H1 (cell line): ENCODE measurements at regions not wholly inside any gene's neighbourhood (a gene's known extent, or its start where the extent isn't known, plus 50 kb on each side); places are given as distances from the start of the nearest gene placed in this dataset.
A peak's percentile ranks its signal among the peaks of the same experiment; 100 is the strongest.

Source experiments
- CTCF ChIA-PET: fragments of 300-600 bp; sonication (Branson Sonifier 250); formaldehyde crosslinking; loops from one replicate; lab custom pipeline; 2021; ENCODE audit not compliant: partially characterized antibody; lab: Charles Lee
- POLR2A ChIA-PET: fragments of 300-600 bp; sonication (Branson Sonifier 250); formaldehyde crosslinking; loops from one replicate; lab custom pipeline; 2021; ENCODE audit warnings: inconsistent platforms; ENCODE audit not compliant: partially characterized antibody; lab: Charles Lee
- DNase-seq, 2 experiments: peaks; one replicate each; pipeline versions ENCODE4 v3.0.0 to v3.0.0-alpha.2; 2010 to 2022; ENCODE audit warnings: low spot score in 2 of 2, low read depth in 1 of 2, mixed read lengths in 1 of 2
- FAIRE-seq: peaks from 2 replicates; lab custom pipeline; 2011; peaks lifted over from hg19 to GRCh38; lab: Jason Lieb, UNC
- H2AFZ ChIP-seq: 2 replicates; pipeline ENCODE4 v1.8.1; 2012; ENCODE audit warnings: low read length, inconsistent platforms
- H2AK5ac ChIP-seq: 2 replicates; pipeline ENCODE4 v1.6.1; 2013; ENCODE audit warnings: low read depth, low read length
- H2BK120ac ChIP-seq: replicated peaks from 2 replicates; pipeline ENCODE3; 2013; ENCODE audit warnings: low read depth, low read length, inconsistent platforms
- H2BK12ac ChIP-seq: 2 replicates; pipeline ENCODE4 v1.6.1; 2013; ENCODE audit warnings: low read depth, low read length
- H2BK15ac ChIP-seq: 2 replicates; pipeline ENCODE4 v1.6.1; 2013; ENCODE audit warnings: low read length
- H2BK20ac ChIP-seq: 2 replicates; pipeline ENCODE4 v1.6.1; 2013; ENCODE audit warnings: low read length
- H2BK5ac ChIP-seq: 2 replicates; pipeline ENCODE4 v1.6.1; 2013; ENCODE audit warnings: low read depth, low read length
- H3K14ac ChIP-seq: 2 replicates; pipeline ENCODE4 v1.6.1; 2013; ENCODE audit warnings: inconsistent platforms; ENCODE audit not compliant: insufficient read length
- H3K18ac ChIP-seq: 2 replicates; pipeline ENCODE4 v1.6.1; 2013; ENCODE audit warnings: low read length; ENCODE audit errors: extremely low read depth
- H3K23ac ChIP-seq: 2 replicates; pipeline ENCODE4 v1.6.1; 2013; ENCODE audit warnings: inconsistent platforms; ENCODE audit not compliant: insufficient read length
- H3K23me2 ChIP-seq: 2 replicates; pipeline ENCODE4 v1.6.1; 2013; ENCODE audit warnings: low read depth, low read length
- H3K27ac ChIP-seq: 2 replicates; pipeline ENCODE4 v1.6.1; 2011; ENCODE audit warnings: low read depth, low read length, inconsistent platforms
- H3K27me3 ChIP-seq, 4 experiments: replicated peaks in 1 of 4; 1 replicate in 1 of 4; 2 replicates in 3 of 4; pipeline versions ENCODE4 v1.6.1 to v1.8.1; 2011 to 2013; ENCODE audit warnings: low read length in 3 of 4, mild to moderate bottlenecking in 3 of 4, inconsistent platforms in 2 of 4, mixed read lengths in 2 of 4, moderate library complexity in 1 of 4; ENCODE audit not compliant: control insufficient read depth in 3 of 4, insufficient read depth in 3 of 4; ENCODE audit errors: extremely low read depth in 1 of 4
- H3K36me3 ChIP-seq, 4 experiments: 2 replicates each; pipeline versions ENCODE4 v1.6.1 to v1.8.1; 2011 to 2013; ENCODE audit warnings: mild to moderate bottlenecking in 4 of 4, low read length in 3 of 4, moderate library complexity in 2 of 4, control low read depth in 1 of 4, inconsistent platforms in 1 of 4; ENCODE audit not compliant: insufficient read depth in 4 of 4, control insufficient read depth in 2 of 4
- H3K4ac ChIP-seq: replicated peaks from 2 replicates; pipeline ENCODE3; 2013; ENCODE audit warnings: low read length, low read depth, mixed read lengths, inconsistent platforms; ENCODE audit not compliant: insufficient read length
- H3K4me1 ChIP-seq, 4 experiments: replicated peaks in 1 of 4; 1 replicate in 1 of 4; 2 replicates in 3 of 4; pipeline versions ENCODE4 v1.6.1 to v1.8.1; 2011 to 2013; ENCODE audit warnings: low read length in 3 of 4, inconsistent platforms in 2 of 4, mixed read lengths in 1 of 4; ENCODE audit not compliant: insufficient read depth in 4 of 4, control insufficient read depth in 3 of 4
- H3K4me2 ChIP-seq, 2 experiments: 2 replicates each; pipeline versions ENCODE4 v1.6.1 to v1.8.1; 2011 to 2013; ENCODE audit warnings: low read depth in 2 of 2, low read length in 2 of 2, control low read depth in 1 of 2, inconsistent platforms in 1 of 2, mild to moderate bottlenecking in 1 of 2; ENCODE audit not compliant: insufficient read depth in 1 of 2
- H3K4me3 ChIP-seq, 4 experiments: fragments of 200-600, 300-600 bp in 1 of 4; sonication (generic), shearing (Covaris generic), sonication (Bioruptor Twin) in 1 of 4; 2 replicates each; pipeline versions ENCODE4 v1.5.1 to v1.8.1; 2011 to 2016; ENCODE audit warnings: low read length in 4 of 4, low read depth in 3 of 4, control low read depth in 2 of 4, inconsistent platforms in 2 of 4, mild to moderate bottlenecking in 2 of 4, mixed read lengths in 1 of 4, moderate library complexity in 1 of 4; ENCODE audit not compliant: insufficient read depth in 2 of 4; ENCODE audit errors: extremely low read depth in 1 of 4
- H3K56ac ChIP-seq: replicated peaks from 2 replicates; pipeline ENCODE3; 2013; ENCODE audit warnings: low read depth, mild to moderate bottlenecking, mixed read lengths, low read length, inconsistent platforms; ENCODE audit not compliant: insufficient read length
- H3K79me1 ChIP-seq: 2 replicates; pipeline ENCODE4 v1.6.1; 2013; ENCODE audit warnings: low read depth, low read length, control low read depth
- H3K79me2 ChIP-seq, 2 experiments: 2 replicates each; pipeline versions ENCODE4 v1.6.1 to v1.8.1; 2012 to 2013; ENCODE audit warnings: low read length in 2 of 2, mild to moderate bottlenecking in 2 of 2, inconsistent platforms in 1 of 2; ENCODE audit not compliant: insufficient read depth in 2 of 2, control insufficient read depth in 1 of 2
- H3K9ac ChIP-seq, 4 experiments: replicated peaks in 1 of 4; 1 replicate in 1 of 4; 2 replicates in 3 of 4; pipeline versions ENCODE4 v1.6.1 to v1.8.1; 2011 to 2013; ENCODE audit warnings: low read depth in 3 of 4, low read length in 3 of 4, control low read depth in 2 of 4, mild to moderate bottlenecking in 2 of 4, moderate library complexity in 2 of 4, inconsistent platforms in 1 of 4; ENCODE audit errors: extremely low read depth in 1 of 4
- H3K9me3 ChIP-seq, 2 experiments: 2 replicates each; pipeline versions ENCODE4 v1.6.1 to v1.8.1; 2012 to 2013; ENCODE audit warnings: mild to moderate bottlenecking in 2 of 2, moderate library complexity in 2 of 2, control low read depth in 1 of 2, inconsistent platforms in 1 of 2, low read depth in 1 of 2, low read length in 1 of 2, mixed read lengths in 1 of 2; ENCODE audit not compliant: insufficient read depth in 2 of 2
- H4K20me1 ChIP-seq, 2 experiments: replicated peaks in 1 of 2; 2 replicates each; pipeline versions ENCODE3 to v1.8.1; 2011 to 2013; ENCODE audit warnings: inconsistent platforms in 2 of 2, low read length in 2 of 2, mild to moderate bottlenecking in 1 of 2; ENCODE audit not compliant: insufficient read depth in 2 of 2, control insufficient read depth in 1 of 2
- H4K5ac ChIP-seq: 2 replicates; pipeline ENCODE4 v1.6.1; 2013; ENCODE audit warnings: low read length, low read depth, mixed read lengths, inconsistent platforms; ENCODE audit not compliant: insufficient read length
- H4K8ac ChIP-seq: 2 replicates; pipeline ENCODE4 v1.8.0; 2013; ENCODE audit warnings: mild to moderate bottlenecking, moderate library complexity, low read length, inconsistent platforms; ENCODE audit not compliant: insufficient read depth; ENCODE audit errors: extremely low read depth
- H4K91ac ChIP-seq: replicated peaks from 2 replicates; pipeline ENCODE3; 2013; ENCODE audit warnings: low read length, mixed read lengths, inconsistent platforms; ENCODE audit not compliant: insufficient read length
- EP300 ChIP-seq, 2 experiments: IDR thresholded peaks; 1 replicate in 1 of 2; 2 replicates in 1 of 2; pipeline ENCODE4 v1.6.1; 2011 to 2012; ENCODE audit warnings: low read depth in 2 of 2, low read length in 2 of 2, mild to moderate bottlenecking in 2 of 2, borderline replicate concordance in 1 of 2, inconsistent platforms in 1 of 2, moderate library complexity in 1 of 2
- RAD21 ChIP-seq, 2 experiments: IDR thresholded peaks in 1 of 2; conservative IDR thresholded peaks in 1 of 2; 2 replicates each; pipeline ENCODE4 v1.6.1; 2011; ENCODE audit warnings: low read depth in 2 of 2, low read length in 2 of 2, improper control_type of control experiment in 1 of 2, inconsistent platforms in 1 of 2, mild to moderate bottlenecking in 1 of 2, moderate library complexity in 1 of 2
- WGBS, 2 experiments: shearing (Covaris generic) in 1 of 2; methylation state at CpG; one replicate each; pipeline versions ENCODE4 v1.1.6 to v1.1.7; 2013 to 2015; ENCODE audit warnings: low lambda C conversion rate in 2 of 2, mixed read lengths in 2 of 2, inconsistent platforms in 1 of 2, low coverage in 1 of 2, missing lambda C conversion rate in 1 of 2; ENCODE audit not compliant: insufficient replicate concordance in 2 of 2, insufficient coverage in 1 of 2, insufficient read length in 1 of 2; ENCODE audit errors: extremely low coverage in 1 of 2, missing lambda C conversion rate in 1 of 2; 5-methylcytosine and 5-hydroxymethylcytosine counted together

DNA sequence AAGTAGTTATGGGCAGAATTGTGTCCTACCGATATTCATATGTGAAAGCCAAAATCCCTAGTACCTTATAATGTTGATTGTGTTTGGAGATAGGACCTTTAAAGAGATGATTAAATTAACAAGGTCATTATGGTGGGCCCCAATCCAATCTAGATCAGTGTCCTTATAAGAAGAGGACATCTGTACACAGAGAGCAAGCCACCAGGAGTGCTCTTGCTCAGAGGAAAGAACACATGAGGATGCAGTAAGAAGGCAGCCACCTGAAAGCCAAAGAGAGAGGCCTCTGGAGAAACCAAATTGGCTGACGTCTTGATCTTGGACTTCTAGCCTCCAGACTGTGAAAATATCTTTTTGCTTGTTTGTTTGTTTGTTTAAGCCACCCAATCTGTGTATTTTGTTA, 1290.8 kb upstream of the PABPC4L start:
- DNase-seq (no peak), FAIRE-seq (no peak)
- POLR2A ChIA-PET = no interaction called here
- CTCF ChIA-PET = no interaction called here
- no peak overlapping the region for H3K23ac ChIP-seq
- no peak overlapping the region for H4K8ac ChIP-seq
- no peaks in the 10 kb centered on the region for H4K20me1 ChIP-seq
- H3K4me3 ChIP-seq = no peak overlapping the region
- H2BK120ac ChIP-seq = no peak overlapping the region
- no peaks in the 10 kb centered on the region for H3K79me1 ChIP-seq
- no peak overlapping the region for H3K27ac ChIP-seq
- no peak overlapping the region for H3K4me2 ChIP-seq
- H3K36me3 ChIP-seq = no peaks in the 10 kb centered on the region
- no peak overlapping the region for H2AFZ ChIP-seq
- H2BK12ac ChIP-seq = no peak overlapping the region
- 84% methylated on average over 2 of the region's 2 CpGs; no CpG with 5 or more reads in 1 of the 2 experiments for WGBS, 2 experiments
- H3K23me2 ChIP-seq = no peaks in the 10 kb centered on the region
- no peak overlapping the region for H2BK20ac ChIP-seq
- H3K79me2 ChIP-seq = no peaks in the 10 kb centered on the region
- H3K56ac ChIP-seq = no peak overlapping the region
- no peak overlapping the region for H3K18ac ChIP-seq
- no peak overlapping the region for H3K4ac ChIP-seq
- H3K4me1 ChIP-seq = no peaks in the 10 kb centered on the region
- no peak overlapping the region for H3K14ac ChIP-seq
- H2BK5ac ChIP-seq = no peak overlapping the region
- H2BK15ac ChIP-seq = no peak overlapping the region
- no peak for TF ChIP-seq EP300 (IDR thresholded peaks at IDR 0.05; ENCODE audit: borderline replicate concordance in 1 of 2, low read depth in 2 of 2, low read length in 2 of 2)
- peak in 1 of 2 experiments; percentile 17; a peak in 1 of 4 replicates for TF ChIP-seq RAD21 (IDR thresholded peaks at IDR 0.05 in 1 of 2, conservative IDR thresholded peaks at IDR 0.05 in 1 of 2; ENCODE audit: low read depth in 2 of 2, low read length in 2 of 2)
- TF ChIP-seq, all 59 proteins: peak for 1
- Histone ChIP-seq H3K27me3 (no peaks in the 10 kb centered on the region), H3K9ac (no peak overlapping the region), H4K91ac (no peak overlapping the region), H3K9me3 (no peaks in the 10 kb centered on the region), H4K5ac (no peak overlapping the region), H2AK5ac (no peak overlapping the region)
